Thyroid gland (tissue), 4 donors: ENCODE measurements at regions not wholly inside any gene's neighbourhood (a gene's known extent, or its start where the extent isn't known, plus 50 kb on each side); places are given as distances from the start of the nearest gene placed in this dataset.
A peak's percentile ranks its signal among the peaks of the same experiment; 100 is the strongest.

ENCODE experiments used
- DNase-seq, 2 donors: peaks; one replicate each; pipeline ENCODE4 v3.0.0-alpha.2; 2019
- H3K27ac ChIP-seq, 3 donors: fragments of 200-600 bp; sonication (generic); 1 replicate in 2 of 3; 2 replicates in 1 of 3; pipeline ENCODE4 v1.5.1; 2016 to 2019; ENCODE audit warnings: mild to moderate bottlenecking in 1 of 3, moderate library complexity in 1 of 3
- H3K27me3 ChIP-seq: fragments of 200-600 bp; sonication (generic); one replicate; pipeline ENCODE4 v1.5.1; 2019
- H3K36me3 ChIP-seq, 2 donors: fragments of 200-600 bp; sonication (generic); one replicate each; pipeline ENCODE4 v1.5.1; 2016 to 2019
- H3K4me1 ChIP-seq, 2 donors: fragments of 200-600 bp; sonication (generic); one replicate each; pipeline ENCODE4 v1.5.1; 2017 to 2019
- H3K4me3 ChIP-seq, 3 donors: fragments of 200-600 bp; sonication (generic); replicated peaks in 1 of 3; 1 replicate in 2 of 3; 2 replicates in 1 of 3; pipeline ENCODE4 v1.5.1; 2016; ENCODE audit warnings: mild to moderate bottlenecking in 1 of 3
- H3K9me3 ChIP-seq: fragments of 200-600 bp; sonication (generic); one replicate; pipeline ENCODE4 v1.5.1; 2017
- POLR2A ChIP-seq, 2 donors: fragments of 450-650 bp; IDR thresholded peaks; one replicate each; pipeline ENCODE4 v1.6.1; 2017; ENCODE audit warnings: antibody characterized with exemption in 2 of 2, mild to moderate bottlenecking in 2 of 2, moderate library complexity in 1 of 2
- WGBS, 2 donors: methylation state at CpG; one replicate each; pipeline ENCODE4 v1.1.5; 2017; 5-methylcytosine and 5-hydroxymethylcytosine counted together
- intact Hi-C: fragments of 100-400 bp; cut with DNase I; formaldehyde crosslinking; loops from one replicate; pipeline ENCODE4 v1.15.1; 2023
- TF ChIP-seq, protein P1 (sequence below), 6 experiments: fragments of 200-600 bp in 3 of 6; fragments of 450-650 bp in 3 of 6; sonication (generic) in 3 of 6; IDR thresholded peaks; one replicate each; pipeline ENCODE4 v1.5.1; 2016 to 2019; ENCODE audit warnings: antibody characterized with exemption in 6 of 6, mild to moderate bottlenecking in 2 of 6, inconsistent platforms in 1 of 6, moderate library complexity in 1 of 6

DNA sequence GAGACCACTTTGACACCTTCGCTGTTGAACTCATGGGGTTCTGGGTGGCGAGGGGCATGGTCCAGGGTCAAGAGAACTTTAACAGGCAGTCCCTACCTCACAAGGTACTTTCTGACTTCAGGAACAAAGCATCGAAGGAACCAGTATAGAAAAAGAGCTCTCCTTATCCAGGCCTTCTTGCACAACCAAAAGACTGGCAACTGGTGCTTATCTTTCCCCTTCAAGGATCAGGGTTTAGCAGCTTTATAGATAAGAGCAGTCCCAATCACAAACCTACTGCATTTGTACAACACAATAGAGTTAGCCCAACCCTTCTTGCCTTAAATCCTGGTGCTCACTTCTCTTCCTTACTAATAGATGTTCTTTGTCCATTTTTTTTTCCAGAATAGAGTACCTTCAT, 116.3 kb downstream of the SNX5 start:
- no peaks in the 10 kb centered on the region for H3K36me3 ChIP-seq
- DNase-seq = no peak
- H3K9me3 ChIP-seq = no peaks in the 10 kb centered on the region
- peaks cover 9 to 40% of the 10 kb centered on the region in 2 donors for H3K4me1 ChIP-seq
- WGBS, 2 donors = 85 to 95% methylated on average over 3 of the region's 3 CpGs
- TF ChIP-seq, protein P1, sequence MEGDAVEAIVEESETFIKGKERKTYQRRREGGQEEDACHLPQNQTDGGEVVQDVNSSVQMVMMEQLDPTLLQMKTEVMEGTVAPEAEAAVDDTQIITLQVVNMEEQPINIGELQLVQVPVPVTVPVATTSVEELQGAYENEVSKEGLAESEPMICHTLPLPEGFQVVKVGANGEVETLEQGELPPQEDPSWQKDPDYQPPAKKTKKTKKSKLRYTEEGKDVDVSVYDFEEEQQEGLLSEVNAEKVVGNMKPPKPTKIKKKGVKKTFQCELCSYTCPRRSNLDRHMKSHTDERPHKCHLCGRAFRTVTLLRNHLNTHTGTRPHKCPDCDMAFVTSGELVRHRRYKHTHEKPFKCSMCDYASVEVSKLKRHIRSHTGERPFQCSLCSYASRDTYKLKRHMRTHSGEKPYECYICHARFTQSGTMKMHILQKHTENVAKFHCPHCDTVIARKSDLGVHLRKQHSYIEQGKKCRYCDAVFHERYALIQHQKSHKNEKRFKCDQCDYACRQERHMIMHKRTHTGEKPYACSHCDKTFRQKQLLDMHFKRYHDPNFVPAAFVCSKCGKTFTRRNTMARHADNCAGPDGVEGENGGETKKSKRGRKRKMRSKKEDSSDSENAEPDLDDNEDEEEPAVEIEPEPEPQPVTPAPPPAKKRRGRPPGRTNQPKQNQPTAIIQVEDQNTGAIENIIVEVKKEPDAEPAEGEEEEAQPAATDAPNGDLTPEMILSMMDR (IDR thresholded peaks at IDR 0.05) = no peak
- no peak for TF ChIP-seq POLR2A (IDR thresholded peaks at IDR 0.05)
- no peaks in the 10 kb centered on the region for H3K27me3 ChIP-seq
- no peak overlapping the region for H3K4me3 ChIP-seq
- H3K27ac ChIP-seq = no peak overlapping the region
- intact Hi-C loops = no loop called here

DNA sequence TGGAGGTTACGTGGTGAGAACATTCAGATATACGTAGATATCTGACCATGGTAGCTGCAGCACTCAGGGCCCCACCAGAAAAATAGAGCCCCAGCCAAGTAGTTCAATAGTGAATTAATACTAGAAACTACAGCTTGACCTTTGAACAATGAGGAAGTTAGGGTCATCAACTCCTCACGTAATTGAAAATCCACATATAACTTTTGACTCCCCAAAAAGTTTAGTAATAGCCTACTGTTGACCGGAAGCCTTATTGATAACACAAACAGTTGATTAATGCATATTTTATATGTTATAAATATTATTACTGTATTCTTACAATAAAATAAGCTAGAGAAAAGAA, 117.9 kb downstream of the SNX5 start:
- TF ChIP-seq, protein P1 (IDR thresholded peaks at IDR 0.05) = no peak
- TF ChIP-seq POLR2A (IDR thresholded peaks at IDR 0.05) = no peak
- WGBS, 2 donors = 71 to 82% methylated on average over 4 of the region's 4 CpGs
- Histone ChIP-seq H3K27me3 (no peaks in the 10 kb centered on the region), H3K4me3 (no peak overlapping the region), H3K36me3 (no peaks in the 10 kb centered on the region), H3K4me1 (peaks cover 0 to 39% of the 10 kb centered on the region in 2 donors), H3K9me3 (no peaks in the 10 kb centered on the region), H3K27ac (peak overlapping the region in 1 of 3 donors; percentile 73)
- DNase-seq = no peak
- intact Hi-C loops = no loop called here

DNA sequence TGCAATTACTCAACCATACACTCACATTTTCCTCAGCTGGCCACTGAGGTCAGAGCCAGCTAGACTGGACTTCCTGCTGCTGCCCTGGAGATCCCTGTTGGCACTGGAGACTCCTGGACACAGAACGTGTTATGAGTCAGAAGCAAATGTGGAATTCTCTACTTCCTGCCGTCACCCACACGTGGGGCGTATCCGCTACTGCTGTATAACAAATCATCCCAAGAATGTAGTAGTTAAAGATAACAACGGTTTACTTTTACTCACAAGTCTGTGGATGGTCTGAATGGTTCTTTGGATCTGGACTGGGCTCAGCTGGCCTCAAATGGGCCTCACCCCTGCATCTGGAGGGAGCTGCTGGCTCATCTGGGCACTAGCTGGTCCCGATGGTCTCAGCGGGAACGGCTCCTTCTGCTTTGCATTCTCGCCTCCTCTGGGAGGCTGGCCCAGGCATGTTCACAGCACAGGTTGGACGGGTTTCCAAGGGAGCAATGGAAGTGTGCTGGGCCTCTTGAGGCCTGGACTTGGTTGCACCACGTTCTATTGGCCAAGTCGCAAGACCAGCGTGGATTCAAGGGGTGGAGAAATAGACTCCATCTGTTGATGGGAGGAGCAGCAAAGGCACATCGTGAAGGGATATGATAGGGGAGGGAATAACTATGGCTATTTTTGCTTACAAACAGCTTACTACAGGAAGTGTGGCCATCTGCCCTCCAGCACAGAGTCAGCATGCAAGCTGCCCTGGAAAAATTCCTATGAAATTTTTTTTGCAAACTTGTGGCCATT, 118.5 kb downstream of the SNX5 start:
- peak; percentile 30 to 34 for DNase-seq
- Histone ChIP-seq H3K4me1 (peaks cover 0 to 39% of the 10 kb centered on the region in 2 donors), H3K27me3 (no peaks in the 10 kb centered on the region), H3K27ac (peak overlapping the region; percentile 56 to 73 (median 70)), H3K9me3 (no peaks in the 10 kb centered on the region), H3K4me3 (no peak overlapping the region), H3K36me3 (no peaks in the 10 kb centered on the region)
- 60 to 75% methylated on average over 14 to 15 of the region's 15 CpGs for WGBS, 2 donors
- intact Hi-C loops = no loop called here
- TF ChIP-seq POLR2A (IDR thresholded peaks at IDR 0.05) = no peak
- TF ChIP-seq, protein P1 (IDR thresholded peaks at IDR 0.05) = no peak

DNA sequence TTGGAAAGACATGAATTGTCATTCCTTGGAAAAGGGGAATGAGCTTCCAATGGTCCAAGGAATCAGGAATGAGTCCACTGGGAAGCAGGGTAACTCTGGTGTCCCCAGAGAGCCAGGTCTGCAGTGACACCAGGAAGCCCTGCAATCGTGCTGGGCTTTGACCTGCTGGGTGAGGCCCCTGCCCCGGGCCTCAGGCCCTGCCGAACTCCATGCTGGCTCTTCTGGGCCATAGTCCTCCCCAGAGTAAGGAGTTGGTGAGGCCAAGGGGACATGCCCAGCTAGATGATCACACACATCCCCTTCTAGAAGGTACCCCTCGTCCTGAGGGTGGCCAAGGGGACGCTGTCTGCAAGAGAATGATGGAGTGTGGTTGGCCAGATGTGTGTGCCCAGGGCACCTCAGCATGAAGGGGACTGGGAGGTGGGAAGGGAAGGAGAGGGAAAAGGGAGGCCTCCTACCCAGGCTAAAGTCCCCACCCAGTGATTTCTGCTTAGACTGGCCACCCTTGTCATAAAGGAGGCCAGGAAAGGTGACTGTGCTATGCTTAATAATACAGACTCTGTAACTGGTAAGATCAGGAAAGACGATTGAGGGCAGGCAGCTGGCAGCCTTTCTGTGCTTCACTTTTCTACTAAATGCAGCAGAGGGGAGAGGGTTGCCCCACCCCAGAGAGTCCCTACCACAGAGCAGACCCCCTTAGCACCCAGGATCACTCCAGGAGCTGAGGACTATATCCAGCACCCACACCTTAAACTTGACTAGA, 119.3 kb downstream of the SNX5 start:
- DNase-seq = no peak
- H3K27ac ChIP-seq = peak overlapping the region in 2 of 3 donors; percentile 56 to 73
- H3K4me1 ChIP-seq = peaks cover 0 to 39% of the 10 kb centered on the region in 2 donors
- no peaks in the 10 kb centered on the region for H3K9me3 ChIP-seq
- no peaks in the 10 kb centered on the region for H3K36me3 ChIP-seq
- intact Hi-C loops = no loop called here
- no peak overlapping the region for H3K4me3 ChIP-seq
- TF ChIP-seq, protein P1 (IDR thresholded peaks at IDR 0.05) = no peak
- no peak for TF ChIP-seq POLR2A (IDR thresholded peaks at IDR 0.05)
- WGBS, 2 donors = 85 to 93% methylated on average over 6 of the region's 6 CpGs
- no peaks in the 10 kb centered on the region for H3K27me3 ChIP-seq
